GM13976 (cell line): ENCODE measurements at regions not wholly inside any gene's neighbourhood (a gene's known extent, or its start where the extent isn't known, plus 50 kb on each side); places are given as distances from the start of the nearest gene placed in this dataset.

Experiments
- DNase-seq: peaks from one replicate; pipeline ENCODE4 v3.0.0; 2012; ENCODE audit warnings: low spot score
- CTCF ChIP-seq: IDR thresholded peaks from 2 replicates; pipeline ENCODE4 v1.5.1; 2012; ENCODE audit warnings: borderline replicate concordance, mild to moderate bottlenecking; ENCODE audit not compliant: insufficient read depth; ENCODE audit errors: extremely low read depth, missing control alignments, control extremely low read depth
- in situ Hi-C: fragments of 300-500 bp; cut with MboI; formaldehyde crosslinking; loops from one replicate; pipeline ENCODE4 v1.12.0; 2022; ENCODE audit warnings: low sequenced_read_pairs, mixed read lengths, inconsistent platforms; ENCODE audit not compliant: unreplicated experiment

DNA sequence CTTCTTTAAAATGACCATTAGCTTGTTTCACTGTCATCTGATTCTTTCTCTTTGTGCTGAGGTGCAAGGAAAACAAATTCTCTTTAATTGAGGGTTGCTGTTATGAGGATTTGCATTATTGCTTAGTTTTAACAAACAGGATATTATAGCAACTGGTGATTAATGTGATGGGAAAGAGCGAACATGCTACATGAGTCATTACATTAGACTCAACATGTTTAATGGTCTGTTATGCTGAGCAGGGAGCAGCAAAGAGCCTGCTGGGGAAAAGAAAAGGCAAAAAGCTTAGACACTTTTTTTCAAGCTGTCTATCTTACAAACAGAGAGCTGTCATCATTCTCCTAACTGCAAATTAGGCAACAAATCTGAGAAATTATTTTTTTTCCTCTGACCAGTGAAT, 230.5 kb upstream of the LCORL start:
- DNase-seq: no peak
- TF ChIP-seq CTCF: no peak
- in situ Hi-C loops: no loop called here

GRCh38 chr4:18250564-18250963, 229.0 kb upstream of the LCORL start:
- no peak for DNase-seq
- no peak for TF ChIP-seq CTCF
- in situ Hi-C loops: no loop called here

GRCh38 chr4:18248611-18249010, 227.1 kb upstream of the LCORL start:
- in situ Hi-C loops: no loop called here
- DNase-seq: no peak
- no peak for TF ChIP-seq CTCF

GRCh38 chr4:18247189-18247588, 225.6 kb upstream of the LCORL start:
- TF ChIP-seq CTCF: no peak
- no peak for DNase-seq
- in situ Hi-C loops: no loop called here

GRCh38 chr4:18242919-18243693, 221.6 kb upstream of the LCORL start:
- in situ Hi-C loops: no loop called here
- no peak for DNase-seq
- TF ChIP-seq CTCF: no peak

DNA sequence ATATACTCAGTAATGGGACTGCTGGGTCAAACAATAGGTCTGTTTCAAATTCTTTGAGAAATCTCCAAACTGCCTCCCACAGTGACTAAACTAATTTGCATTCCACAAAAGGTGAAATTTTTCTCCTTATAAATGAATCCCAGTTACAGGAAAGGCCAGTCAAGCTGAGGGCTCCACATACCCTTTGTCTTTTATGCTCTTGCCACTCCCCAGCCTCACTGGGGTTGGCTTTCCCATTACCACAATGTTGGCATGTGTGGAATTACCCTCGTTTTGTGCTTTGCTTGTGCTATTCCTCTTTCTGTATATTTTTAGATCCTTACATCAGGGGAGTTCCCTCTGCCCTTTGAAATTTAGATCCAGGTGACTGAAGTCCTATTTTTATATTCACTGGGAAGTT, 220.2 kb upstream of the LCORL start:
- DNase-seq: no peak
- no peak for TF ChIP-seq CTCF
- in situ Hi-C loops: no loop called here
